IMR-90 (cell line): ENCODE measurements at regions not wholly inside any gene's neighbourhood (a gene's known extent, or its start where the extent isn't known, plus 50 kb on each side); places are given as distances from the start of the nearest gene placed in this dataset.

Source experiments
- ATAC-seq: fragments of 200-7000 bp; cut with Tn5 transposase; 2 replicates; pipeline ENCODE4 v1.9.1; 2020; ENCODE audit warnings: low read depth, mild to moderate bottlenecking, moderate library complexity
- BruUV-seq: library from RNA; stranded (reverse); fragments of 400-500 nt; replicated peaks from 2 replicates; lab custom pipeline; 2021; lab: Mats Ljungman, UMichigan
- CTCF ChIA-PET: fragments of 300-600 bp; formaldehyde crosslinking; extraction: SDS; loops from one replicate; lab custom pipeline; 2021; ENCODE audit warnings: antibody characterized with exemption; lab: Yijun Ruan, JAX
- POLR2A ChIA-PET: fragments of 300-600 bp; sonication (Branson Sonifier 250); formaldehyde crosslinking; loops from one replicate; lab custom pipeline; 2022; ENCODE audit warnings: antibody characterized with exemption; ENCODE audit not compliant: unreplicated experiment; lab: Charles Lee
- DNase-seq: peaks from one replicate; pipeline ENCODE4 v3.0.0; 2013
- H2AFZ ChIP-seq: replicated peaks from 2 replicates; pipeline ENCODE3; 2013; ENCODE audit warnings: low read length, mild to moderate bottlenecking; ENCODE audit not compliant: poor library complexity
- H2AK5ac ChIP-seq: 2 replicates; pipeline ENCODE4 v1.6.1; 2013; ENCODE audit warnings: low read depth, low read length, inconsistent platforms
- H2AK9ac ChIP-seq: replicated peaks from 2 replicates; pipeline ENCODE3; 2013; ENCODE audit warnings: mild to moderate bottlenecking, low read depth, low read length, moderate library complexity; ENCODE audit not compliant: poor library complexity
- H2BK120ac ChIP-seq: 2 replicates; pipeline ENCODE4 v1.6.1; 2013; ENCODE audit warnings: low read depth, low read length, inconsistent platforms
- H2BK15ac ChIP-seq: 3 replicates; pipeline ENCODE4 v1.6.1; 2013; ENCODE audit warnings: low read depth, low read length, inconsistent platforms
- H2BK20ac ChIP-seq: 2 replicates; pipeline ENCODE4 v1.6.1; 2013; ENCODE audit warnings: low read depth, mild to moderate bottlenecking, inconsistent platforms, low read length, moderate library complexity
- H2BK5ac ChIP-seq: 2 replicates; pipeline ENCODE4 v1.6.1; 2013; ENCODE audit warnings: mild to moderate bottlenecking, low read depth, low read length, inconsistent platforms; ENCODE audit not compliant: poor library complexity, severe bottlenecking
- H3K14ac ChIP-seq: replicated peaks from 2 replicates; pipeline ENCODE4 v1.6.1; 2013; ENCODE audit warnings: low read depth, low read length, inconsistent platforms
- H3K18ac ChIP-seq: 2 replicates; pipeline ENCODE4 v1.6.1; 2013; ENCODE audit warnings: low read depth, low read length, control low read depth
- H3K23ac ChIP-seq: 2 replicates; pipeline ENCODE4 v1.6.1; 2013; ENCODE audit warnings: low read depth, low read length, inconsistent platforms
- H3K27ac ChIP-seq: 2 replicates; pipeline ENCODE4 v1.5.1; 2013; ENCODE audit warnings: mild to moderate bottlenecking, control low read depth, low read length; ENCODE audit not compliant: insufficient read depth
- H3K27me3 ChIP-seq: 2 replicates; pipeline ENCODE4 v1.6.1; 2013; ENCODE audit warnings: low read length; ENCODE audit not compliant: control insufficient read depth, insufficient read depth
- H3K36me3 ChIP-seq: 2 replicates; pipeline ENCODE4 v1.6.1; 2013; ENCODE audit warnings: low read length, mixed read lengths; ENCODE audit not compliant: control insufficient read depth, insufficient read depth
- H3K4ac ChIP-seq: 2 replicates; pipeline ENCODE4 v1.6.1; 2013; ENCODE audit warnings: low read depth, low read length, inconsistent platforms
- H3K4me1 ChIP-seq: 2 replicates; pipeline ENCODE4 v1.6.1; 2013; ENCODE audit warnings: low read length, mixed read lengths; ENCODE audit not compliant: control insufficient read depth, insufficient read depth
- H3K4me2 ChIP-seq: 2 replicates; pipeline ENCODE4 v1.6.1; 2013; ENCODE audit warnings: low read depth, mild to moderate bottlenecking, control low read depth, low read length, moderate library complexity
- H3K4me3 ChIP-seq: 2 replicates; pipeline ENCODE4 v1.5.1; 2013; ENCODE audit warnings: low read depth, mild to moderate bottlenecking, control low read depth, low read length, moderate library complexity; ENCODE audit not compliant: insufficient read depth
- H3K56ac ChIP-seq: 2 replicates; pipeline ENCODE4 v1.6.1; 2013; ENCODE audit warnings: low read length, inconsistent platforms; ENCODE audit not compliant: insufficient read depth; ENCODE audit errors: extremely low read depth
- H3K79me1 ChIP-seq, 2 experiments: 2 replicates each; pipeline ENCODE4 v1.6.1; 2013; ENCODE audit warnings: low read length in 2 of 2, inconsistent platforms in 1 of 2, low read depth in 1 of 2
- H3K9ac ChIP-seq: 2 replicates; pipeline ENCODE4 v1.6.1; 2013; ENCODE audit warnings: low read depth, low read length, control low read depth
- H3K9me1 ChIP-seq: 2 replicates; pipeline ENCODE4 v1.6.1; 2013; ENCODE audit warnings: low read length, inconsistent platforms; ENCODE audit not compliant: insufficient read depth
- H3K9me3 ChIP-seq: 2 replicates; pipeline ENCODE4 v1.6.1; 2013; ENCODE audit warnings: low read length; ENCODE audit not compliant: control insufficient read depth, insufficient read depth
- H4K20me1 ChIP-seq: 2 replicates; pipeline ENCODE4 v1.6.1; 2013; ENCODE audit warnings: low read length, inconsistent platforms; ENCODE audit not compliant: insufficient read depth
- H4K5ac ChIP-seq: 2 replicates; pipeline ENCODE4 v1.6.1; 2013; ENCODE audit warnings: mild to moderate bottlenecking, low read depth, low read length, control low read depth
- H4K8ac ChIP-seq, 2 experiments: 2 replicates each; pipeline ENCODE4 v1.6.1; 2013; ENCODE audit warnings: low read depth in 2 of 2, low read length in 2 of 2, control low read depth in 1 of 2, inconsistent platforms in 1 of 2
- H4K91ac ChIP-seq: 2 replicates; pipeline ENCODE4 v1.6.1; 2013; ENCODE audit warnings: low read depth, low read length, inconsistent platforms; ENCODE audit not compliant: insufficient read depth
- NFE2L2 ChIP-seq: fragments of 150-350 bp; IDR thresholded peaks from 2 replicates; pipeline ENCODE4 v1.6.1; 2016; ENCODE audit warnings: low read depth, mild to moderate bottlenecking, low read length
- USF2 ChIP-seq: fragments of 150-350 bp; IDR thresholded peaks from 2 replicates; pipeline ENCODE4 v1.6.1; 2017; ENCODE audit warnings: mild to moderate bottlenecking, antibody characterized with exemption, low read length, low read depth
- WGBS, 2 experiments: methylation state at CpG; one replicate each; pipeline versions ENCODE4 v1.1.5 to v1.1.7; 2013; ENCODE audit warnings: missing lambda C conversion rate in 2 of 2; ENCODE audit not compliant: insufficient read length in 1 of 2; ENCODE audit errors: extremely low coverage in 2 of 2; 5-methylcytosine and 5-hydroxymethylcytosine counted together
- dilution Hi-C: fragments of 300-500 bp; cut with HindIII; formaldehyde crosslinking; loops from one replicate; pipeline ENCODE4 v1.14.3; 2018; ENCODE audit warnings: low sequenced_read_pairs; ENCODE audit not compliant: unreplicated experiment
- in situ Hi-C: fragments of 300-500 bp; cut with MboI; formaldehyde crosslinking; loops from 3 replicates; pipeline ENCODE4 v1.14.3; 2019; ENCODE audit warnings: low sequenced_read_pairs, inconsistent platforms, mixed read lengths
- intact Hi-C: fragments of 100-400 bp; cut with micrococcal nuclease; formaldehyde crosslinking; loops from 2 replicates; pipeline ENCODE4 v1.10.0; 2022

GRCh38 chr17:14797021-14797420, 468.1 kb downstream of the PMP22 start:
- ATAC-seq, result no peak
- DNase-seq, result no peak
- peaks cover 3% of the 10 kb centered on the region for H3K9me3 ChIP-seq
- no peak overlapping the region for H3K18ac ChIP-seq
- no peak overlapping the region for H2BK20ac ChIP-seq
- no peak overlapping the region for H3K4me3 ChIP-seq
- no peak overlapping the region for H4K91ac ChIP-seq
- H3K4me1 ChIP-seq, result peaks cover 3% of the 10 kb centered on the region
- H2BK120ac ChIP-seq, result no peak overlapping the region
- intact Hi-C loops, result loop anchor here (5.0 kb wide), 1 partner anchor 35 kb away; no protein-coding TSS in a partner anchor
- no peak overlapping the region for H3K23ac ChIP-seq
- peaks cover 6% of the 10 kb centered on the region for H3K9me1 ChIP-seq
- H3K79me1 ChIP-seq, result no peaks in the 10 kb centered on the region
- H3K56ac ChIP-seq, result no peak overlapping the region
- no peaks in the 10 kb centered on the region for H3K27me3 ChIP-seq
- no peaks in the 10 kb centered on the region for H4K20me1 ChIP-seq
- H2BK15ac ChIP-seq, result no peak overlapping the region
- no peaks in the 10 kb centered on the region for H3K36me3 ChIP-seq
- no peak overlapping the region for H3K4me2 ChIP-seq
- H3K14ac ChIP-seq, result no peak overlapping the region
- H3K9ac ChIP-seq, result no peak overlapping the region
- no peak overlapping the region for H2AK5ac ChIP-seq
- no peak overlapping the region for H3K27ac ChIP-seq
- no peak overlapping the region for H4K8ac ChIP-seq
- H4K5ac ChIP-seq, result no peak overlapping the region
- H2AK9ac ChIP-seq, result no peak overlapping the region
- CTCF ChIA-PET, result no interaction called here
- POLR2A ChIA-PET, result no interaction called here
- no CpG with 5 or more reads among the region's 4 CpGs for WGBS, 2 experiments
- in situ Hi-C loops, result no loop called here
- H3K4ac ChIP-seq, result no peak overlapping the region
- dilution Hi-C loops, result no loop called here
- BruUV-seq, result no TSS peak
- H2AFZ ChIP-seq, result no peak overlapping the region
- TF ChIP-seq NFE2L2 (no peak), USF2 (no peak)
- no peak overlapping the region for H2BK5ac ChIP-seq
